Thyroid gland (tissue), 4 donors: ENCODE measurements at regions not wholly inside any gene's neighbourhood (a gene's known extent, or its start where the extent isn't known, plus 50 kb on each side); places are given as distances from the start of the nearest gene placed in this dataset.

Experiments used
- DNase-seq, 2 donors: peaks; one replicate each; pipeline ENCODE4 v3.0.0-alpha.2; 2019
- H3K27ac ChIP-seq, 3 donors: fragments of 200-600 bp; sonication (generic); 1 replicate in 2 of 3; 2 replicates in 1 of 3; pipeline ENCODE4 v1.5.1; 2016 to 2019; ENCODE audit warnings: mild to moderate bottlenecking in 1 of 3, moderate library complexity in 1 of 3
- H3K27me3 ChIP-seq: fragments of 200-600 bp; sonication (generic); one replicate; pipeline ENCODE4 v1.5.1; 2019
- H3K36me3 ChIP-seq, 2 donors: fragments of 200-600 bp; sonication (generic); one replicate each; pipeline ENCODE4 v1.5.1; 2016 to 2019
- H3K4me1 ChIP-seq, 2 donors: fragments of 200-600 bp; sonication (generic); one replicate each; pipeline ENCODE4 v1.5.1; 2017 to 2019
- H3K4me3 ChIP-seq, 3 donors: fragments of 200-600 bp; sonication (generic); replicated peaks in 1 of 3; 1 replicate in 2 of 3; 2 replicates in 1 of 3; pipeline ENCODE4 v1.5.1; 2016; ENCODE audit warnings: mild to moderate bottlenecking in 1 of 3
- H3K9me3 ChIP-seq: fragments of 200-600 bp; sonication (generic); one replicate; pipeline ENCODE4 v1.5.1; 2017
- CTCF ChIP-seq, 6 experiments: fragments of 200-600 bp in 3 of 6; fragments of 450-650 bp in 3 of 6; sonication (generic) in 3 of 6; IDR thresholded peaks; one replicate each; pipeline ENCODE4 v1.5.1; 2016 to 2019; ENCODE audit warnings: antibody characterized with exemption in 6 of 6, mild to moderate bottlenecking in 2 of 6, inconsistent platforms in 1 of 6, moderate library complexity in 1 of 6
- POLR2A ChIP-seq, 2 donors: fragments of 450-650 bp; IDR thresholded peaks; one replicate each; pipeline ENCODE4 v1.6.1; 2017; ENCODE audit warnings: antibody characterized with exemption in 2 of 2, mild to moderate bottlenecking in 2 of 2, moderate library complexity in 1 of 2
- WGBS, 2 donors: methylation state at CpG; one replicate each; pipeline ENCODE4 v1.1.5; 2017; 5-methylcytosine and 5-hydroxymethylcytosine counted together
- intact Hi-C: fragments of 100-400 bp; cut with DNase I; formaldehyde crosslinking; loops from one replicate; pipeline ENCODE4 v1.15.1; 2023

GRCh38 chr16:11478431-11479119 lies 108.1 kb downstream of the LITAF start:
- Histone ChIP-seq H3K4me3 (no peak overlapping the region), H3K27ac (no peak overlapping the region), H3K4me1 (no peaks in the 10 kb centered on the region), H3K36me3 (no peaks in the 10 kb centered on the region), H3K27me3 (no peaks in the 10 kb centered on the region), H3K9me3 (no peaks in the 10 kb centered on the region)
- WGBS, 2 donors, result 87 to 89% methylated on average over 14 to 16 of the region's 17 CpGs
- intact Hi-C loops, result no loop called here
- TF ChIP-seq POLR2A (IDR thresholded peaks at IDR 0.05) (no peak), CTCF (IDR thresholded peaks at IDR 0.05) (no peak)
- DNase-seq, result no peak

GRCh38 chr16:11479916-11480315 lies 106.8 kb downstream of the LITAF start:
- 92 to 96% methylated on average over 4 of the region's 4 CpGs for WGBS, 2 donors
- H3K36me3 ChIP-seq, result no peaks in the 10 kb centered on the region
- no peaks in the 10 kb centered on the region for H3K4me1 ChIP-seq
- TF ChIP-seq POLR2A (IDR thresholded peaks at IDR 0.05) (no peak), CTCF (IDR thresholded peaks at IDR 0.05) (no peak)
- H3K27me3 ChIP-seq, result no peaks in the 10 kb centered on the region
- no peaks in the 10 kb centered on the region for H3K9me3 ChIP-seq
- H3K4me3 ChIP-seq, result no peak overlapping the region
- intact Hi-C loops, result no loop called here
- H3K27ac ChIP-seq, result no peak overlapping the region
- DNase-seq, result no peak

GRCh38 chr16:11480634-11481033 lies 106.1 kb downstream of the LITAF start:
- no peaks in the 10 kb centered on the region for H3K4me1 ChIP-seq
- H3K36me3 ChIP-seq, result no peaks in the 10 kb centered on the region
- no peaks in the 10 kb centered on the region for H3K27me3 ChIP-seq
- intact Hi-C loops, result no loop called here
- H3K9me3 ChIP-seq, result no peaks in the 10 kb centered on the region
- WGBS, 2 donors, result 93 to 95% methylated on average over 5 of the region's 5 CpGs
- TF ChIP-seq CTCF (IDR thresholded peaks at IDR 0.05) (no peak), POLR2A (IDR thresholded peaks at IDR 0.05) (no peak)
- no peak overlapping the region for H3K4me3 ChIP-seq
- H3K27ac ChIP-seq, result no peak overlapping the region
- no peak for DNase-seq

- H3K9me3 ChIP-seq, result no peaks in the 10 kb centered on the region
- intact Hi-C loops, result no loop called here
- DNase-seq, result no peak
- H3K27ac ChIP-seq, result no peak overlapping the region
- no peaks in the 10 kb centered on the region for H3K27me3 ChIP-seq
- WGBS, 2 donors, result 61 to 77% methylated on average over 4 of the region's 4 CpGs
- H3K4me3 ChIP-seq, result no peak overlapping the region
- no peaks in the 10 kb centered on the region for H3K36me3 ChIP-seq
- H3K4me1 ChIP-seq, result no peaks in the 10 kb centered on the region
- TF ChIP-seq POLR2A (IDR thresholded peaks at IDR 0.05) (no peak), CTCF (IDR thresholded peaks at IDR 0.05) (no peak)
Observed at GRCh38 chr16:11481987-11482386, 104.7 kb downstream of the LITAF start.

GRCh38 chr16:11482946-11483748 lies 103.6 kb downstream of the LITAF start:
- no peaks in the 10 kb centered on the region for H3K36me3 ChIP-seq

More at GRCh38 chr16:11482946-11483748, 103.6 kb downstream of the LITAF start:
- 90 to 92% methylated on average over 6 of the region's 6 CpGs for WGBS, 2 donors
- intact Hi-C loops, result no loop called here
- no peak overlapping the region for H3K4me3 ChIP-seq
- no peaks in the 10 kb centered on the region for H3K9me3 ChIP-seq
- no peak for DNase-seq
- H3K27me3 ChIP-seq, result no peaks in the 10 kb centered on the region
- no peak for TF ChIP-seq POLR2A (IDR thresholded peaks at IDR 0.05)
- no peak for TF ChIP-seq CTCF (IDR thresholded peaks at IDR 0.05)
- no peaks in the 10 kb centered on the region for H3K4me1 ChIP-seq
- no peak overlapping the region for H3K27ac ChIP-seq
